ENCODE measurements at regions not wholly inside any gene's neighbourhood (a gene's known extent, or its start where the extent isn't known, plus 50 kb on each side); places are given as distances from the start of the nearest gene placed in this dataset.

- DNase-seq (ENCODE audit: low read depth, low spot score) (no peak), FAIRE-seq (no peak)
- Histone ChIP-seq H3K27me3 (ENCODE audit: control insufficient read depth, extremely low read depth, insufficient read depth, low read length) (no peaks in the 10 kb centered on the region), H3K9ac (ENCODE audit: control insufficient read depth, extremely low read depth, insufficient read depth, low read length) (no peak overlapping the region), H2AFZ (ENCODE audit: control insufficient read depth, low read length) (no peak overlapping the region), H3K79me2 (ENCODE audit: control insufficient read depth, insufficient read depth, low read length) (no peaks in the 10 kb centered on the region), H4K20me1 (ENCODE audit: control insufficient read depth, extremely low read depth, insufficient read depth, low read length) (no peaks in the 10 kb centered on the region), H3K4me3 (ENCODE audit: control insufficient read depth in 2 of 3, extremely low read depth in 1 of 3, insufficient read depth in 2 of 3, low read depth in 1 of 3, low read length in 3 of 3) (no peak overlapping the region), H3K36me3 (ENCODE audit: control insufficient read depth in 2 of 2, extremely low read depth in 1 of 2, insufficient read depth in 2 of 2, low read length in 2 of 2) (no peaks in the 10 kb centered on the region), H3K4me2 (ENCODE audit: control insufficient read depth, extremely low read depth, insufficient read depth, low read depth, low read length) (no peak overlapping the region), H3K4me1 (ENCODE audit: control insufficient read depth, extremely low read depth, insufficient read depth, low read length) (no peaks in the 10 kb centered on the region), H3K9me1 (ENCODE audit: control insufficient read depth, extremely low read depth, insufficient read depth, low read length) (no peaks in the 10 kb centered on the region), H3K9me3 (ENCODE audit: control insufficient read depth, low read depth, low read length) (no peaks in the 10 kb centered on the region), H3K27ac (ENCODE audit: control insufficient read depth, insufficient read depth, low read length) (no peak overlapping the region)
- TF ChIP-seq, protein P1, sequence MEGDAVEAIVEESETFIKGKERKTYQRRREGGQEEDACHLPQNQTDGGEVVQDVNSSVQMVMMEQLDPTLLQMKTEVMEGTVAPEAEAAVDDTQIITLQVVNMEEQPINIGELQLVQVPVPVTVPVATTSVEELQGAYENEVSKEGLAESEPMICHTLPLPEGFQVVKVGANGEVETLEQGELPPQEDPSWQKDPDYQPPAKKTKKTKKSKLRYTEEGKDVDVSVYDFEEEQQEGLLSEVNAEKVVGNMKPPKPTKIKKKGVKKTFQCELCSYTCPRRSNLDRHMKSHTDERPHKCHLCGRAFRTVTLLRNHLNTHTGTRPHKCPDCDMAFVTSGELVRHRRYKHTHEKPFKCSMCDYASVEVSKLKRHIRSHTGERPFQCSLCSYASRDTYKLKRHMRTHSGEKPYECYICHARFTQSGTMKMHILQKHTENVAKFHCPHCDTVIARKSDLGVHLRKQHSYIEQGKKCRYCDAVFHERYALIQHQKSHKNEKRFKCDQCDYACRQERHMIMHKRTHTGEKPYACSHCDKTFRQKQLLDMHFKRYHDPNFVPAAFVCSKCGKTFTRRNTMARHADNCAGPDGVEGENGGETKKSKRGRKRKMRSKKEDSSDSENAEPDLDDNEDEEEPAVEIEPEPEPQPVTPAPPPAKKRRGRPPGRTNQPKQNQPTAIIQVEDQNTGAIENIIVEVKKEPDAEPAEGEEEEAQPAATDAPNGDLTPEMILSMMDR (optimal IDR thresholded peaks at IDR 0.05 in 1 of 3, IDR thresholded peaks at IDR 0.05 in 1 of 3, conservative IDR thresholded peaks at IDR 0.05 in 1 of 3; ENCODE audit: extremely low read depth in 1 of 3, insufficient read depth in 2 of 3, low read length in 3 of 3): no peak
- no peak for TF ChIP-seq EZH2 (IDR thresholded peaks at IDR 0.05; ENCODE audit: low read length)
- dilution Hi-C loops (cut with MboI; ENCODE audit: extremely low pct_ligation_motif_present, low sequenced_read_pairs): no loop called here
These were observed 756.5 kb upstream of the KLHL1 start for GRCh38 chr13:70864731-70865130.

- DNase-seq (ENCODE audit: low read depth, low spot score): no peak
- Histone ChIP-seq H3K4me1 (ENCODE audit: control insufficient read depth, extremely low read depth, insufficient read depth, low read length) (no peaks in the 10 kb centered on the region), H2AFZ (ENCODE audit: control insufficient read depth, low read length) (no peak overlapping the region), H3K79me2 (ENCODE audit: control insufficient read depth, insufficient read depth, low read length) (no peaks in the 10 kb centered on the region), H3K36me3 (ENCODE audit: control insufficient read depth in 2 of 2, extremely low read depth in 1 of 2, insufficient read depth in 2 of 2, low read length in 2 of 2) (no peaks in the 10 kb centered on the region), H3K9me1 (ENCODE audit: control insufficient read depth, extremely low read depth, insufficient read depth, low read length) (no peaks in the 10 kb centered on the region), H3K9me3 (ENCODE audit: control insufficient read depth, low read depth, low read length) (peaks cover 2% of the 10 kb centered on the region), H3K27ac (ENCODE audit: control insufficient read depth, insufficient read depth, low read length) (no peak overlapping the region), H3K27me3 (ENCODE audit: control insufficient read depth, extremely low read depth, insufficient read depth, low read length) (no peaks in the 10 kb centered on the region), H3K9ac (ENCODE audit: control insufficient read depth, extremely low read depth, insufficient read depth, low read length) (no peak overlapping the region), H3K4me2 (ENCODE audit: control insufficient read depth, extremely low read depth, insufficient read depth, low read depth, low read length) (no peak overlapping the region), H4K20me1 (ENCODE audit: control insufficient read depth, extremely low read depth, insufficient read depth, low read length) (no peaks in the 10 kb centered on the region), H3K4me3 (ENCODE audit: control insufficient read depth in 2 of 3, extremely low read depth in 1 of 3, insufficient read depth in 2 of 3, low read depth in 1 of 3, low read length in 3 of 3) (no peak overlapping the region)
- no peak for TF ChIP-seq EZH2 (IDR thresholded peaks at IDR 0.05; ENCODE audit: low read length)
- TF ChIP-seq, protein P1 (optimal IDR thresholded peaks at IDR 0.05 in 1 of 3, IDR thresholded peaks at IDR 0.05 in 1 of 3, conservative IDR thresholded peaks at IDR 0.05 in 1 of 3; ENCODE audit: extremely low read depth in 1 of 3, insufficient read depth in 2 of 3, low read length in 3 of 3): no peak
- FAIRE-seq: no peak
- dilution Hi-C loops (cut with MboI; ENCODE audit: extremely low pct_ligation_motif_present, low sequenced_read_pairs): no loop called here
These were observed 748.5 kb upstream of the KLHL1 start for GRCh38 chr13:70856711-70857110.
